ENCODE measurements at regions not wholly inside any gene's neighbourhood (a gene's known extent, or its start where the extent isn't known, plus 50 kb on each side); places are given as distances from the start of the nearest gene placed in this dataset.
"Not testable (repeated sequence)": the region's sequence is repeated elsewhere in the genome, so short reads cannot be mapped to it uniquely, and the experiment has no call there.

DNA sequence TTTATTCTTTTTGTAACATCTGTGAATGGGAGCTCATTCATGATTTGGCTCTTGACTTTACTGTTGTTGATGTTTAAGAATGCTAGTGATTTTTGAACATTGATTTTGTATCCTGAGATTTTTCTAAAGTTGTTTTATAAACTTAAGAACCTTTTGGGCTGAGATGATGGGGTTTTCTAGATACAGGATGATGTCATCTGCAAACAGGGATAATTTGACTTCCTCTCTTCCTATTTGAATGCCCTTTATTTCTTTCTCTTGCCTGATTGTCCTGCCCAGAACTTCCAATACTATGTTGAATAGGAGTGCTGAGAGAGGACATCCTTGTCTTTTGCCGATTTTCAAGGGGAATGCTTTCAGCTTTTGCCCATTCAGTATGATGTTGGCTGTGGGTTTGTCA lies 445.1 kb upstream of the CFAP20DC start:
- DNase-seq: not testable (repeated sequence)

DNA sequence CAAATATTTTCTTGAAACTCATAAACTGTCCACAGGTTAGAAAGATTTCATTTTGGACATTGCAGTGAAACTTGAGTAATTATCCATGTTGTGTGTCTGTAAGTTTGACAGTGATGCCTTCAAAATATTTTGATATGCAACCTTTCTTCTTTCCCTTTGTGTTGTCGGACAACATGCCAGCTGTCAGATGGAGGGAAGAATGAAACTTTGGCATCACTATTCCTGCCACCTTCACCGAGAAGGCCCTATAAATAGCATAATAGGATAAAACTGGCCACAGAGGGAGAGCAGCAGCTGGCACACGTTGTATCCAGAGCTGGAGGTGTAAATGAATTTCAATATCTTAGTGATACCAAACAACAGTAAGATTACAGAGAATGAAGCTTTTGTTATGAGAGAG lies 436.7 kb upstream of the CFAP20DC start:
- no peak for DNase-seq

DNA sequence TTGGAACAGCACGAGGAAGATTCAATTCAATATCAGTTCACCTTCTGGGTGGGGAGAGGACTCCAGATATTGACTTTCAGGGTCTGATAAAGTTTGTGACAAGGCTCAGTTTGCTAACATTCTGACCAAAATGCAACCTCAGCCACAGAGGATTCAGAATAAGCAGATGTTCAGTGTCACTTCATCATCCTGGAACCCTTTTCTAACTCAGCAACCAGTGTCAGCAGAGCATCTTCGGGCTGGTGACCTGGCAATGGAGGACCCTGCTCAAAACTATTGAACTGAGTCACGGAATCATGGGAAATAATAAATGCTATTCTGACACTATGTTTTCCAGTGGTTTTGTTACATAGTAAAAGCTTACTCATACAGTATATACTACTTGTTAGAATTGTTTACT lies 433.4 kb upstream of the CFAP20DC start:
- no peak for DNase-seq

DNA sequence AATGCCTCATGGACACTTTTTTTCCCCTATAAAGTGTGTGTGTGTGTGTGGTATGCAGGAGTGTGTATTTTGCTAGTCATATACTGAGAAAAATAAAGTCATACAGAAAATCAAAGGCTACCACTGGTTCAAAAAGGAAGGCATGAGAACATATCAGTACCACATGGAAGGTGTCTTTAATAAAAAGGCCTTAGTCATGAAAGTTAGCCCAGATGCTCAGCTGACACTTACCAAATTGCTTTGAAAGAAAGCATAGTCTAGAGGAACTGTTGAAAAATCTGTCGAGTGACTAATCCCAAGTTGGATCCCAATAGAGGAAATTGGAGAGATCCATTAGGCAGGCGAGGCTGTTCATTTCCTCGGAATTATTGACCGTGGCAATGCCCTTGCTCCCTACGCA lies 432.9 kb upstream of the CFAP20DC start:
- DNase-seq: no peak

DNA sequence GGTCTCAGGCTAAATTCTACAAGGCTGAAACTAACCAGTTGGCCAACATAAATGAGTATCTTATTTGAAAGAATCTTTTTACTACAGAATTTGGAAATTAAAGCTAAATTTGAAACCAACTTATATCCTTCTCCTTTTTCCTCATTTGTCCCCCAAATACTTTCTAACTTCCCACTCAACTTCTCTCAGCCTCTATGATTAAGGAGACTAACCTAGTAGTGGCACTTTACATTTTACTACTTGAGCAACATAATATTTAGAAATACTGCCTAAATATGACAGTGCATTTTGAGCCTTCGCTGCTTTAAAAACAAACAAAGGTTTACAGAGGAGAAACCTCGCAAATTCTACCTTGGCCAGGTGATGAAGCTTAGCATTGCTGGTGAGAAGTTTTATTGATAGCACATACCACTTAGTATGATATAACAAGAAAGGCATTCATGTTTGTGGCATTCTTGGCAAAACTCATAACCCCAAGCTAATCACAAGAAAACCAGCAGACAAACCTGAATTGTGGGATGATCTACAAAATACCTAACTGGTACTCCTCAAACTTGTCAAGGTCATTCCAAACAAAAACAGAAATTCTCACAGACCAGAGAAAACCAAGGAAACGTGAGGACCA lies 432.1 kb upstream of the CFAP20DC start:
- no peak for DNase-seq

DNA sequence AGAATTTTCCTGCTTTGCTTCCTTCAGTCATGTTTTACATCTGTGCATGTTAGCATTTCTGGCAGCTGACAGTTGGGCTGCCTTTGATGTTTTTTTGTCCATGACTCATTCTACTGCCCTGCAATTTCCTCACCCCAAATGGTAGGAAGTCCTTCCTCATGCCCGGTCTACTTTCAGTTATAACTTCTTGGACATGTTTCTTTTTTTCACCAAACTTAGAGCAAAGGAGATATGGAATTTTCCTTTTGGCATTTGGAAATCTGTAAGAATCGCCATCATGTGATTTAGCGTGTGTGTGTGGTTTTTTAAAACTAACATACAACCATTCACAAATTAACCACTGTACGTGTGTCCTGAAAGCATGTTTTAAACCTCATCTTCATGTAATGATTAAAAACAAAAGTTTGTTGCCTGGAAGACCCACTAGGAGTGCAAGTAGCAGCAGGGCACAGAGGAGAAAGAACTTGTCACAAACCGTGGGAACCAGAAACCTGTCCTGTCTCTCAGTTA lies 430.7 kb upstream of the CFAP20DC start:
- no peak for DNase-seq

DNA sequence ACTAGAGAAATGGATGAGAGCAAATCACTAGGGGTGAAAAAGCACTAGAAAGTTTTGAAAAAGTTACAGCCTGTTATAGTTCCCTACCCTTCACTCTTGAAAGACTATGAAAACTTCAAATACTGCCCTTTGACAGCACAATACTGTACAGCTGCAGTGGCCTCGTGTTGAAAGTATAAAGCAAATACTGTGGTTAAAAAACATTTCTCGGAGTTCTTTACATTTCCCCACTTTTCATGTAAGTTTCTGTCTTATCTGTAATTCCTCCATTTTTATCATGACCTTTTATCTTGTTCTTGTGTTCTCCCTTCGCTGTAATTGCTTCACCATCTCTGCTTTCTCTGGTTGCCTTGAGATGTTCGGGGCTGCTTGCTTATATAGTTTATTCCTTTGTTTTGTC lies 423.8 kb upstream of the CFAP20DC start:
- DNase-seq: no peak

DNA sequence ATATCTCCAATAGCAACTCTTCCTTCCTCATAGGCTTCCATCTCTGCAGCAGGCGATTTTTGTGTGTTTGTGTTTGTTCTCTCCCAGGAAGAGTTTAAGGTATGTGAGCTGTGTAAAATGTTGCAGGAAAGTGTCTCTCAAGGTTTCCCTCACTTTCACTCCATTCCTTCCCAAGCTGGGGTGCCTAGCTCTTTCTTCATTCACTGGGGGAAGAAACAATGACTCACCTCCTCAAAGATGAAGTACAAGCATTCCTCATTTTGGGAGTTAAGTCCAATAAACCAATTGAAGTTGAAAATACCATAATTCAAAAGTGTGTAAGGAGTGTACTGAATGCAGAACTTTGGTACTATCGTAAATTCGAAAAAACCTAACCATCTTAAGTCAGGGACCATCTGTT lies 422.7 kb upstream of the CFAP20DC start:
- no peak for DNase-seq

DNA sequence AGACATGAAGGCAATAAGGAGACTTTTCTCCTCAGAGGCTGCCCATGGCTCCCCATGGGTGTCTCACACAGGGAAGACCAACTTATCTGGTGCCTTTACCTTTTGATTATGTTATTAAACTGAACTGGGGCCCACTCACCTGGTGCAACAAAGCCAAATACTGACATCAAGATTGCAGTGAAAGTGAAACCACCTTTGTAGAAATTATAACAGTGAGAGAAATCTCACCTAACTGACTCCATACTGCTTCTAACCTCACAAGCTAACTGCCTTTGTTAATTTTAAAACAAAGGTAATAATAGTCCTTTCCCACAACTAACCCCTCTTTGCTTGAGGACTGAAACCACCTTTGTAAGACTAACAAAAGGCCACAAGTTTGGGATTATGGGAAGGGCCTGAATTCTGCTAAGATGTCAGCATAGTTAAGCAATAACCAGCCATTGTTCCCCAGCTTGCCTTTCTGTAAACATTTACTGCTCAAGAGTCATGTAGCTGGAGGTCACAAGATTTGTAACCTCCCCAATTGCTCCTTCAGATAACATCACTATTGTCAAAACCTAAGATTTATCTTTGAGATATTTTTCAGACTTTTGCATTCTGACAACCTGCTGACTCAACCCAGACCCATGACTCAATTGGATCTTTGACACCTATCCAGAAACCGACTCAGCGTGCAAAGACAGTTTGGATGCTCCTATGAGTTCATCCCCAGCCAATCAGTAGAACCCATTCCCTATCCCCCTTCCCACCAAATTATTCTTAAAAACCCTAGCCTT lies 420.3 kb upstream of the CFAP20DC start:
- no peak for DNase-seq

DNA sequence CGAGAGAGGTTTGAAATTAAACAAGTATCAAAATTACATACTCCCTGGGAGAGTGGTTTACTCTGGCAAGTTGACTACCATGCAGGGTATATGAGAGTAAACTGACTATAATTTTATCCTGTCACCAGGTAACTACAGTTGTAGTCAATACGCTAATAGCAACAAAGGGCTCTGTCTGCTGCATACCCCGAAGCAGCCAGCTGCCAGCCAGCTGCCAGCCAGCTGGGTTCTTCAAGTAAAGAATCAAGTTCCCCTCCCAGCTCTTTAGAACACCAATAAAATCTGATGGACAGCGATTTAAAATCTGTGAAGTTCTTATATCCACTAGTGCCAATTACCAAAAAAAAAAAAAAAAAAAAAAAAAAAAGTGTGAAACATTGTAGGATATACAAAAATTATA lies 417.7 kb upstream of the CFAP20DC start:
- DNase-seq: no peak

DNA sequence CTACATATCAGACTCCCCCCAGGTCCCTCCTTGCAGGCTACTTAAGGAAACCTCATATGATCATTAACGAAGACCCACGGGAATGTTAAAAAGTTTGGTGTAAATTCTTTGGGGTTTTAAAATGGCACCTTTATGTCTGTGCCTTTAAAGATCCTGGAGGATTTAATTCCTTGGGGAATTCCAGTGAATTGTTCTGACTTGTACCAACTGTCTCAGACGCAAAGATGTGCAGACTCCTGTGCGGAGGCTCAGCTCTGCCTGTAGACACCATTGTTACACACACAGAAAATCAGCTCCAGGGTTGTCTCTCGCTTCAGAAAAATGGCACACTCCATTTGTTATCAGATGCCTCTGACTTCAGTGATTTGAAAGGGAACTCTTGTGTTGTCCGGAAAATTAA lies 414.4 kb upstream of the CFAP20DC start:
- no peak for DNase-seq

DNA sequence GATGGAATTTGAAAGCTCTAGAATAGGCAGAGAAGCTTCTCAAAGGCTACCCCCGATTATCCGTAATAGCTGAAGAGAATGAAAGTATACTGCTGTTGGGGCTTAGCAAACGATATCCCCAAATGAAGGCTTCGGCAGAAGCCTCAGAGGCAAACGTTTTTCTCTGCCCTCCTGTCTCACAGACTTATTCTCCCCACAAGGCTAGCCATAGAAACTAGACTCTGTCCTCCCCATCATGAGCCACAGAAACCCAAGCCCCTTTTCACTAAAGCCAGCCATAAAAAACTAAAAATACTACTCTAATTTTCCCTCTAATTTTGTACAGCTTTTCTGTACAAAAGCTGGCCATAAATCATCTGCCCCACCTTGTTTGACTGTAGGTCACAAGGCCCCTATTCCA lies 413.4 kb upstream of the CFAP20DC start:
- no peak for DNase-seq

DNA sequence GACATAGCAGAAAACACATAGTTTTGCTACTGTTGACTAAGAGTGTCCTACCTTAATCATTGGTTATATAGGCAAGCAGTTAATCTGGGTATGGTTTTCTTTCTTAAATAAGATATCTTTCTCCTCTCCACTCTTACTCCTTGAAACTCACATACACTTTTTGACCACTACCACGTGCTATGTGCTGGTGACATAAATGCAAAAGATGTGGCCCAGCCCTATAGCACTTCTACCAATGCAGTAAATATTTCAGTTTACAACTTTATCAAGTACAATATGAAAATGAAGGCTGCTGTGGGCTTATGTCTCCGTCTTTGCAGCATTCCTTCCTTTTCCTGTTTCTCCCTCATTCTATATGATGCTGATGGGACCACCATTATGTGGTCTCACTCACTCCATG lies 410.2 kb upstream of the CFAP20DC start:
- no peak for DNase-seq

DNA sequence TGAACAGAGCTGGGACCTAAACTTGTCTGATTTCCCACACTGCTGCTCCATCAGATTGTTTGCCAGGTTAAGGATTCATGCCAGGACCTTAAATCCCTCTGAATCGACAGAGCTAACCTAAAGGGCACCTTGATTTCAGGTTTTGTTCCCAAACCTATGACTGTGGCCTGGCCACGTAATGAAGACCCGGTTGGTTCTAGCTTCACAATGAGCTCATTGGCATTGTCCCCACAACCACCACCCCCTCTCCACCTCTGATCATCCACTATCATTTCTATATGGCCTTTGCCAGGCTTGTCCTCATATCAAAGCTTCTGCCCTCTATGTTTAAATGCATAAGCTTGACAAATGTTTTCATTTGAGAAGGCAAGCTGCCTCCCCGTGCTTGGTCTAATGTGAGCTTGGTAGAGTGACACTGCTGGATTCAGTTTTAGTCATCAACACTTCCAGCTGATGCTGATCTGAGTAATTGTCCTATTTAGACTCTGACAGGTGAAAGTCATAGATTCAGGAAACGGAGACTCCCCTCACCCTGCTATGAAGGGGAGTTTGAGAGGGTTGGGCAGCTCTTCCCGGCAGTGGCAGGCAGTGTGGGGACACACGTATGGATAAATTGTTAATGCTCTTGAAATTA lies 407.1 kb upstream of the CFAP20DC start:
- no peak for DNase-seq

DNA sequence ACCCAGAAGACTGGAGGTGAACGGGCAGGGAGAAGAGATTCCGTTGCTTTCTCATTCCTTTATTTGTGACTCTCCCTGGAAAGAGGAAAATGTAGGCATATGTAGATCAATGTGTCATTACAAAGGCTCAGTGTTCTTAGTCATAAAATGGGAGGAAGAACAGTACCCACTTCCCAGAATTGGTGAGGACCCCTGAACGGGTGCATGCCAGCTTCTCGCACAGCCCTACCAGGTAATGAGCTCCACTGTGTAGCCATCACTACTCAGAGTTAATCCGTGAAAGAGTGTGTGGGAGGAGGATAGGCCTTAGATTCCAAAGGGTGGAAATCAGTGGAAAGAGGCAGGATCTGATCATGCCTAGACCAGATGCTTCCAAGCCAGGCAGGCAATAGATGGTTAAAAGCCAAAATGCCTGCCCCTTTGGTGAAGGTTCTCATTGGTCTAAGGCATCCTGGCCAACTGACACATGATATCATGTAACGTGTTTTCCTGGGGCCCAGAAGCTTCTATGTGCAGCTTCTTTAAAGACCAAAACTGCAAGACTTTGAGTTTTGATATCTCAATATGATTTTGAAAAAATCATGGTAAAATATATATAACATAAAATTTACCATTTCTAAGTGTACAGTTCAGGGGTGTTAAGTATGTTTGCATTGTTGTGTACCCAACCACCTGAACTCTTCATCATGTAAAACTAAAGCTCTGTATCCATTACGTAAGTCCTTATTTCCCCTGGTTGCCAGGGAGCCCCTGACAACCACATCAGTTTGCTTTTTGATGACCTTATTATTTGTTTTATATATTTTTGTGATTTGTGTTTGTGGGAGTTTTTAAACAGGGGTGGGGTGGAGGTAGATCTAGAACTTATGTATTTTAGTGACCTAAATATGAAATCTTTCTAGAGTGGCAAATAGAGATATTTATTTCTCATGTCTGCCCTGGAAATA lies 402.2 kb upstream of the CFAP20DC start:
- DNase-seq: no peak

DNA sequence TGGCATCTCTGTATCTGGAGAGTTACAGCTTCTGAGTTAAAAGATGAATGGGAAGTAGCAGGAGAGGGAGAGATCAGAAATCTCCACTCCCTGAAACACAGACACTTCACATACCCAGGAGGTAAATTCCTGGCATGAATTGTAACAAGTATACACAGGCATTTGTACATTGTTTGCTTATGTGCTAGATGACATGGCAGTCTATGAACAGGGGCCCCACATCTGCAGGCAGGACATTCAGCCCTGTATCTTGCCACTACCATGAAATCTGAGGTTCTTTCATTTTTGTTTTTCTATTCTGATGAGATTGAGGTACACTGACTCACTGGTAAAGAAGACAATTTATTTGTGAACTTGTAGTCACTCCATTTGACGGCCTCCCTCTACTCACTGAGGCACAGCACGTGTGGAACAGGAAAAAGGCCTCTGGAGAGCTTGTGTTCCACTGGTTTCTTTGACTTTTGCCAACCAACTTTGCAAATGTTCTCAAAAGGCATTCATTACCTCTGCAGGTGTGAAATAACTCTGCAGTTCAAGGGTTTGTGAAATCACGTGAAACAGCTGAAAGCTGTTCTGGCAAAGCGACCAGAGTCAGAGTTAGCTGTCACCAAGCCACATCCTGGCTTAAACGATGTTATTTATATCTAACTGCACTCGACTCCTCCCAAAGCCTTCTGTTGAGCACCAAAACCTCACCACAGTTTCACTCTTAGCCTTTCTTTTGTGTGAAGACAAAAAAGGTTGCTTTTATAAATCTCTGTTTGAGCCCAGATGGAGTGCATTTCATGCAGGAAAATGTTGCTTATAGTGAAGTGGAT lies 401.3 kb upstream of the CFAP20DC start:
- no peak for DNase-seq

DNA sequence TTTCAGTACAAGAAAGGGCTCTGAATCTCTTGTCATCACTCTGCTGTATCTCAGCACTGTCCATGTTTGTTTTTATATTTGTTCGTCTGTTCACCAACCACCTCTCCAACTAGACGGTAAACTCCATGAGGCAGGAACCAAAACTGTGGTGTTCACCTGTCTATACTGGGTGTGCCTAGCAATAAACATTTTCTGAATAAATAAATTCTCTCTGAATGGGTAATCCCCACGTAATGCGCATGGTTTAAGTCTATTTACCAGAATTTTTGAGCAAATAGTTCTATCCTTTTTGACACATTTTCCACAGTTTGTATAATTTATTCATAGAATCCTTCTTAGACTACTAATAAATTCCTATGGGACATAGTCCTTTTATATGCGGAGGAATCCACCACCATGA lies 400.6 kb upstream of the CFAP20DC start:
- no peak for DNase-seq

DNA sequence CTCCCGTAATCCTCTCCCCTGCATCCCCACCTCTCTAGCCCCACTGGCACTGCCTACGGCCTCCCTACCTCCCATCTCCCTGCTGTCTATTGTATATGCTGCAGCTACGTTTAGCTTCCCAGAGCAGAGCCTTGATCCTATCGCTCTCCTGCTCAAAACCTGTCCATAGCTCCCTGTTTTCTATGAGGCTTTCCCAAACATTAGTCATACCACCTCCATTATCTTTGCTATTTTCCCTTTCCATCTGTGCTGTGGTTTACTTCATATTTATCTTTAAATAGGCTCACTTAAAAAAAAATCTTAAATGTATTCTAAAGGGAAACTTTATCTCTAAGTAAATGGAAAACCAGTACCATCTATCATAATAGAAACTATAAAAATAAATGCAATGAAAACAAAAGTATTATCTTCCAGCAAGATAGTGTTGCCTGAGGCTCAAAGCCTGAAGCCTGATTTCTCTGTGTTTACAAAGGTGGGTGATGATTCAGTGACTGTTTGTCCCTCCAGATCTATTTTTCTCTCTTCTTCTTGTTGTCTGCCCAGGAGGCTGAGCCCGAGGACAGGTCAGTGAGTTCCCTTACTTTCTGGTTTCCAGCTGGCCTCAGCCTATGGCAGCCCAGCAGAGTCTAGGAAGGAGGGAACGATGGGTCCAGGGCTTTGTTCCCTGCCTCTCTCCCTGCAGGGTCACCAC lies 397.1 kb upstream of the CFAP20DC start:
- DNase-seq: no peak

DNA sequence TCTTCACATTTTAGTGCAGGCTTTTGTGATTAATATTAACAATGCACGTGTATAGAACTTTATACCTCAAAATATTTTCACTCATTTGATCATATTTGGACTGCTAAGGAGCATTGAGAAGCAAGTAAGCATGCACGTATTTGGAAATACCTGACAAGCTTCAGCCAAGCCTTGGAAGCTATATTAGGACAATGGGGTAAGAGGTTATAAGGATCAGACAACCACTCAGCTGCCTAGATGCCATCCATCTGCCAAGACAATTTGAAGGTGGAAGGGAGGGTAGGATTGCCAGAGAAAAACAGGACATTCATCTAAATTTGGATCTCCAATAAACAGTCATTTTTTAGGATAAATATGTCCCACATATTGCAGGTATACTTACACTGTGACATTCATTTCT lies 394.9 kb upstream of the CFAP20DC start:
- no peak for DNase-seq

DNA sequence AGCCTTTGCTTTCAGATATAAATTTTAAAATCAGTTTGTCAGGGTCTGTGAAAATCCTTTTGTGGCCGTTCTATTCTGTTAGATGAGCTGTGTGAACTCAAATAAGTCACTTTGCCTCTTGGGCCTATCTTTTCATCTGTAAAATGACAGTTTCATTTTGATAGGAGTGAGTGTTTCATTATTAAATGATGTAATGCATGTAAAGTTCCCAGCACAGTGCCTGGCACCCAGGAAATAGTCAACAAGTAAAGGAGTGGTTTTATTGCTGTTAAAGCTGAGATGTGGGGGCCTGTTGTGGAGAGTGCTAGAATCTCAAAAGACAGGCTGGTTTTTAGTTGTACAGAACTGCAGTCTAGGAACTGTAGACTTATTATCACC lies 394.5 kb upstream of the CFAP20DC start:
- DNase-seq: no peak

DNA sequence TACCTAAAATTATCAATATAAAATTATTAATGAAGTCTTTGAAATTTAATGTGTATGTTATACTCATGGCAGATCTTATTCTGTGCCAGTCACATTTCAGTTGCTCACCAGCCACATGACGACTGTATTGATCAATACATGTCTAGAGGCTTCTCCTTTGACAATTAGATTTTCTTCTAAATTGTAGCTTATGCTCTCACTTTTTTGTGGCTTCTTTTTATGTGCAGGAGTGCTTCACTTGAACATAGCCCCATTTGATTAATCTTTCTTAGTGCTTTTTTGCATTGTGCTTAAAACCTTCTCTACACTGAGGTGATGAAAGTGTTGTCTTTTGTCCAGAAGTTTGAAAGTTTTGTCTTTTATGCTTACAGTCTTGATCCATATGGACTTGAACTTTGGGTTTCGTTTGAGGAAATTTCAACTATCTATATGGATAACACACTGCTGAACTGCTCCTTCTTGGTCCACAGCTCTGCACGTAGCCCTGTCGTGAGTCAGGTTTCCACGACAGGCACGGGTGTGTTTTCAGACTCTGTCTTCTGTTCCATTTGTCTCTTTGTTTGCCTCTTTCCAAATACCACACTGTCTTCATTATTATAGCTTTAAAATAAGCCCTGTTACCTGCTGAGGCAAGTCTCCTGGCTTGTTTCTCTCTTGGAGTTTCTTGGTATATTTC lies 393.9 kb upstream of the CFAP20DC start:
- DNase-seq: no peak
